ENCODE measurements at regions not wholly inside any gene's neighbourhood (a gene's known extent, or its start where the extent isn't known, plus 50 kb on each side); places are given as distances from the start of the nearest gene placed in this dataset.

GRCh38 chr20:48287021-48287494, 501.8 kb upstream of the SULF2 start (continued):
- TF ChIP-seq HIVEP1 (CRISPR knock-in tag; IDR thresholded peaks at IDR 0.05) = no peak
- no peak for TF ChIP-seq ZNF18 (CRISPR knock-in tag; IDR thresholded peaks at IDR 0.05; ENCODE audit: insufficient replicate concordance)
- TF ChIP-seq ZSCAN31 (CRISPR knock-in tag; IDR thresholded peaks at IDR 0.05; ENCODE audit: low read depth) = no peak
- no peak for TF ChIP-seq ZNF749 (CRISPR knock-in tag; IDR thresholded peaks at IDR 0.05; ENCODE audit: borderline replicate concordance)
- no peak for TF ChIP-seq ATM (IDR thresholded peaks at IDR 0.05; ENCODE audit: borderline replicate concordance)
- TF ChIP-seq THAP7 (CRISPR knock-in tag; IDR thresholded peaks at IDR 0.05) = no peak
- no peak for TF ChIP-seq MAFG (CRISPR knock-in tag; IDR thresholded peaks at IDR 0.05)
- TF ChIP-seq ZNF251 (CRISPR knock-in tag; IDR thresholded peaks at IDR 0.05) = no peak
- TF ChIP-seq HNF4G (IDR thresholded peaks at IDR 0.05; ENCODE audit: borderline replicate concordance, low read depth, low read length) = peak; percentile 23; the same call in 1 of the 2 replicates
- TF ChIP-seq HNF4G (CRISPR knock-in tag; IDR thresholded peaks at IDR 0.05; ENCODE audit: borderline replicate concordance, low read depth) = no peak
- TF ChIP-seq KDM1A (CRISPR knock-in tag; IDR thresholded peaks at IDR 0.05) = no peak
- 0 out of 2 replicates have a peak, but pooled peaks have one; percentile 48 for TF ChIP-seq ETV6 (CRISPR knock-in tag; conservative IDR thresholded peaks at IDR 0.05)
- no peak for TF ChIP-seq SOX6 (IDR thresholded peaks at IDR 0.05)
- TF ChIP-seq SOX6 (CRISPR knock-in tag; IDR thresholded peaks at IDR 0.05) = 0 out of 2 replicates have a peak, but pooled peaks have one; percentile 14
- no peak for TF ChIP-seq MIER3 (CRISPR knock-in tag; IDR thresholded peaks at IDR 0.05; ENCODE audit: borderline replicate concordance)
- TF ChIP-seq ZNF431 (CRISPR knock-in tag; IDR thresholded peaks at IDR 0.05; ENCODE audit: borderline replicate concordance, low read depth) = no peak
- TF ChIP-seq ZKSCAN5 (CRISPR knock-in tag; IDR thresholded peaks at IDR 0.05) = no peak
- TF ChIP-seq SNAPC4 (CRISPR knock-in tag; IDR thresholded peaks at IDR 0.05) = no peak
- TF ChIP-seq GMEB2 (CRISPR knock-in tag; IDR thresholded peaks at IDR 0.05; ENCODE audit: low read depth) = no peak
- TF ChIP-seq FOSL2 (CRISPR knock-in tag; IDR thresholded peaks at IDR 0.05) = no peak
